NCI-H2196 treated with DMSO at 0.1 percent for 48 hours (cell line): ENCODE measurements at regions not wholly inside any gene's neighbourhood (a gene's known extent, or its start where the extent isn't known, plus 50 kb on each side); places are given as distances from the start of the nearest gene placed in this dataset.
A peak's percentile ranks its signal among the peaks of the same experiment; 100 is the strongest.

Source experiments
- DNase-seq: peaks from one replicate; lab custom pipeline; 2025; ENCODE audit not compliant: unreplicated experiment; lab: John Stamatoyannopoulos, UW

GRCh38 chr1:4512636-4513035 is 141.8 kb upstream of the AJAP1 start:
- no peak for DNase-seq

- DNase-seq: no peak
Observed at GRCh38 chr1:4513685-4514084, 140.7 kb upstream of the AJAP1 start.

GRCh38 chr1:4515727-4516289 is 138.6 kb upstream of the AJAP1 start:
- no peak for DNase-seq

GRCh38 chr1:4516596-4516995 is 137.8 kb upstream of the AJAP1 start:
- no peak for DNase-seq

- no peak for DNase-seq
Observed at GRCh38 chr1:4517186-4517954, 137.0 kb upstream of the AJAP1 start.

- DNase-seq: no peak
Observed at GRCh38 chr1:4518621-4519020, 135.8 kb upstream of the AJAP1 start.

GRCh38 chr1:4519954-4520353 is 134.5 kb upstream of the AJAP1 start:
- DNase-seq: no peak

GRCh38 chr1:4523551-4523950 is 130.9 kb upstream of the AJAP1 start:
- no peak for DNase-seq

- DNase-seq: no peak
Observed at GRCh38 chr1:4526747-4527146, 127.7 kb upstream of the AJAP1 start.

- DNase-seq: peak; percentile 67
Observed at GRCh38 chr1:4527819-4528218, 126.6 kb upstream of the AJAP1 start.

- no peak for DNase-seq
Observed at GRCh38 chr1:4528590-4528989, 125.8 kb upstream of the AJAP1 start.

- DNase-seq: no peak
Observed at GRCh38 chr1:4529446-4530165, 124.8 kb upstream of the AJAP1 start.

- no peak for DNase-seq
Observed at GRCh38 chr1:4530166-4530785, 124.1 kb upstream of the AJAP1 start.

GRCh38 chr1:4531842-4532241 is 122.6 kb upstream of the AJAP1 start:
- no peak for DNase-seq

- no peak for DNase-seq
Observed at GRCh38 chr1:4532656-4533055, 121.8 kb upstream of the AJAP1 start.

- DNase-seq: no peak
Observed at GRCh38 chr1:4546911-4547310, 107.5 kb upstream of the AJAP1 start.

- DNase-seq: no peak
Observed at GRCh38 chr1:4549930-4550329, 104.5 kb upstream of the AJAP1 start.

- no peak for DNase-seq
Observed at GRCh38 chr1:4550941-4551340, 103.5 kb upstream of the AJAP1 start.

GRCh38 chr1:4551706-4552105 is 102.7 kb upstream of the AJAP1 start:
- no peak for DNase-seq

GRCh38 chr1:4553761-4554160 is 100.6 kb upstream of the AJAP1 start:
- no peak for DNase-seq

- DNase-seq: no peak
Observed at GRCh38 chr1:4554271-4554865, 100.0 kb upstream of the AJAP1 start.
